ENCODE measurements at regions not wholly inside any gene's neighbourhood (a gene's known extent, or its start where the extent isn't known, plus 50 kb on each side); places are given as distances from the start of the nearest gene placed in this dataset.
"Not testable (repeated sequence)": the region's sequence is repeated elsewhere in the genome, so short reads cannot be mapped to it uniquely, and the experiment has no call there.

GRCh38 chr9:91008568-91008967 lies 206.9 kb downstream of the SYK start:
- in situ Hi-C loops (cut with MboI; ENCODE audit: low pct_ligation_motif_present in 1 of 4, low pct_unique_long_range_greater_than_20kb in 1 of 4, low sequenced_read_pairs in 3 of 4) (no loop called here), intact Hi-C loops (cut with DNase I; ENCODE audit: low total_unique reads) (no loop called here)
- TF ChIP-seq, protein P1, sequence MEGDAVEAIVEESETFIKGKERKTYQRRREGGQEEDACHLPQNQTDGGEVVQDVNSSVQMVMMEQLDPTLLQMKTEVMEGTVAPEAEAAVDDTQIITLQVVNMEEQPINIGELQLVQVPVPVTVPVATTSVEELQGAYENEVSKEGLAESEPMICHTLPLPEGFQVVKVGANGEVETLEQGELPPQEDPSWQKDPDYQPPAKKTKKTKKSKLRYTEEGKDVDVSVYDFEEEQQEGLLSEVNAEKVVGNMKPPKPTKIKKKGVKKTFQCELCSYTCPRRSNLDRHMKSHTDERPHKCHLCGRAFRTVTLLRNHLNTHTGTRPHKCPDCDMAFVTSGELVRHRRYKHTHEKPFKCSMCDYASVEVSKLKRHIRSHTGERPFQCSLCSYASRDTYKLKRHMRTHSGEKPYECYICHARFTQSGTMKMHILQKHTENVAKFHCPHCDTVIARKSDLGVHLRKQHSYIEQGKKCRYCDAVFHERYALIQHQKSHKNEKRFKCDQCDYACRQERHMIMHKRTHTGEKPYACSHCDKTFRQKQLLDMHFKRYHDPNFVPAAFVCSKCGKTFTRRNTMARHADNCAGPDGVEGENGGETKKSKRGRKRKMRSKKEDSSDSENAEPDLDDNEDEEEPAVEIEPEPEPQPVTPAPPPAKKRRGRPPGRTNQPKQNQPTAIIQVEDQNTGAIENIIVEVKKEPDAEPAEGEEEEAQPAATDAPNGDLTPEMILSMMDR (IDR thresholded peaks at IDR 0.05), result no peak
- TF ChIP-seq POLR2A (IDR thresholded peaks at IDR 0.05) (no peak), POLR2AphosphoS5 (IDR thresholded peaks at IDR 0.05) (no peak), EP300 (IDR thresholded peaks at IDR 0.05; ENCODE audit: low read depth) (no peak)

GRCh38 chr9:91011891-91012290 lies 210.3 kb downstream of the SYK start:
- H3K36me3 ChIP-seq, result no peaks in the 10 kb centered on the region
- 56 to 63% methylated on average over 3 of the region's 3 CpGs for WGBS, 2 donors (ENCODE audit: low coverage in 1 of 2)

More at GRCh38 chr9:91008568-91008967, 206.9 kb downstream of the SYK start:
- H3K36me3 ChIP-seq, result no peaks in the 10 kb centered on the region
- H3K27ac ChIP-seq, result no peak overlapping the region
- no peak for DNase-seq
- no peaks in the 10 kb centered on the region for H3K27me3 ChIP-seq
- H3K4me1 ChIP-seq, result no peaks in the 10 kb centered on the region
- no peak overlapping the region for H3K4me3 ChIP-seq
- H3K9me3 ChIP-seq, result peaks cover 4% of the 10 kb centered on the region in 2 donors
- WGBS, 2 donors (ENCODE audit: low coverage in 1 of 2), result 76 to 100% methylated on average over 1 to 3 of the region's 3 CpGs

DNA sequence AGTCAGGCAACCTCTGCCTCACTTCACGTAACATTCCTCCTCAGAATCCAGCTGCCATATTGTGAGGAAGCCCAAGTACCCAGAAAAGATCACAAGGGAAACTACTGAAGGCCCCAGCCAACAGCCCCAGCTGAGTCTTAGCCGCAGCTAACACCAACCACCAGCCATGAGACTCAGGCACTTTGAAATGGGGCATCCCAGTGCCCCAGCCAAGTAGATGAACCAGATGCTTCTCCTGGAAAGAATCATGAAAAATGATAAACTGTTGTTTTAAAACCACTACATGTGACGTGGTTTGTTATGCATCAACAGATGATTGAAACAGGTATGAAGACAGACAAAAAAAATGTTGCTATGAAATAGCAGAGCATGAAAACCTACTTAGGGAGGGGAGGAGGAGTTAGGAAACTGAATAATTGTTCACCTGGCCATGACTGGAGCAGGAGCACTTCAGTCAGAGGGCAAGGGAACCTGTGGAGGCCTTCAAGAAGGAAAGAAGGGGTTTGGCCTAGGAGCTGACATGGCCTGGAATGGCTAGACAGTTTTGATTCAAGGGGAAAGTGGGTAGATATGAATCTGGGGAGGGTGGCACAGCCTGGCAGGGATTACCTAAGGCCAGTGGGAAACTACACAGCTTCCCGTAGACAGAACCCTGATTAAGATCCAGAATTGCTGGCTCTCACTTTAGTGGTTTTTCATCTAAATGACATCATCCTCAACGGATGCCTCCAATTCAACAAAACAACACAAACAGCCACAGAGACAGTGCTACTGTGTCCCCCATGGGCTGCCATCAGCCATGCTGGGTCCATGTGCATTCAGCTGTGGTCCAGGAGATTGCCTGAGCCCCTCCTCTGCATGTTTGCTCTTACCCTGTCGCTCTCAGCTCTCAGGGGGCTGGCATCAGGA lies 211.6 kb downstream of the SYK start:
- no peak overlapping the region for H3K4me3 ChIP-seq

More at GRCh38 chr9:91011891-91012290, 210.3 kb downstream of the SYK start:
- in situ Hi-C loops (cut with MboI; ENCODE audit: low pct_ligation_motif_present in 1 of 4, low pct_unique_long_range_greater_than_20kb in 1 of 4, low sequenced_read_pairs in 3 of 4), result no loop called here
- no peak for DNase-seq
- TF ChIP-seq POLR2A (IDR thresholded peaks at IDR 0.05) (no peak), EP300 (IDR thresholded peaks at IDR 0.05; ENCODE audit: low read depth) (no peak), POLR2AphosphoS5 (IDR thresholded peaks at IDR 0.05) (no peak)
- TF ChIP-seq, protein P1 (IDR thresholded peaks at IDR 0.05), result no peak
- Histone ChIP-seq H3K4me1 (no peaks in the 10 kb centered on the region), H3K27ac (no peak overlapping the region), H3K27me3 (peaks cover 8% of the 10 kb centered on the region), H3K4me3 (no peak overlapping the region), H3K9me3 (peaks cover 4% of the 10 kb centered on the region in 2 donors)
- intact Hi-C loops (cut with DNase I; ENCODE audit: low total_unique reads), result no loop called here

GRCh38 chr9:91017245-91017644 lies 215.6 kb downstream of the SYK start:
- TF ChIP-seq, protein P1 (IDR thresholded peaks at IDR 0.05), result no peak
- TF ChIP-seq POLR2A (IDR thresholded peaks at IDR 0.05) (no peak), POLR2AphosphoS5 (IDR thresholded peaks at IDR 0.05) (no peak), EP300 (IDR thresholded peaks at IDR 0.05; ENCODE audit: low read depth) (no peak)
- H3K27ac ChIP-seq, result no peak overlapping the region
- peaks cover 4% of the 10 kb centered on the region in 2 donors for H3K9me3 ChIP-seq
- H3K36me3 ChIP-seq, result no peaks in the 10 kb centered on the region
- no peaks in the 10 kb centered on the region for H3K4me1 ChIP-seq
- in situ Hi-C loops (cut with MboI; ENCODE audit: low pct_ligation_motif_present in 1 of 4, low pct_unique_long_range_greater_than_20kb in 1 of 4, low sequenced_read_pairs in 3 of 4), result no loop called here
- intact Hi-C loops (cut with DNase I; ENCODE audit: low total_unique reads), result no loop called here
- peaks cover 8% of the 10 kb centered on the region for H3K27me3 ChIP-seq
- H3K4me3 ChIP-seq, result no peak overlapping the region
- no peak for DNase-seq
- WGBS, 2 donors (ENCODE audit: low coverage in 1 of 2), result 91% methylated on average over 6 of the region's 6 CpGs; no CpG with 5 or more reads in 1 of the 2 donors

More for the DNA sequence above, 211.6 kb downstream of the SYK start:
- DNase-seq, result no peak
- in situ Hi-C loops (cut with MboI; ENCODE audit: low pct_ligation_motif_present in 1 of 4, low pct_unique_long_range_greater_than_20kb in 1 of 4, low sequenced_read_pairs in 3 of 4) (no loop called here), intact Hi-C loops (cut with DNase I; ENCODE audit: low total_unique reads) (no loop called here)
- 86 to 88% methylated on average over 4 to 6 of the region's 6 CpGs for WGBS, 2 donors (ENCODE audit: low coverage in 1 of 2)
- TF ChIP-seq EP300 (IDR thresholded peaks at IDR 0.05; ENCODE audit: low read depth) (no peak), POLR2A (IDR thresholded peaks at IDR 0.05) (no peak), POLR2AphosphoS5 (IDR thresholded peaks at IDR 0.05) (no peak)
- TF ChIP-seq, protein P1 (IDR thresholded peaks at IDR 0.05), result no peak
- H3K4me1 ChIP-seq, result no peaks in the 10 kb centered on the region
- H3K9me3 ChIP-seq, result peaks cover 4% of the 10 kb centered on the region in 2 donors
- H3K27me3 ChIP-seq, result peaks cover 8% of the 10 kb centered on the region
- no peak overlapping the region for H3K27ac ChIP-seq
- H3K36me3 ChIP-seq, result no peaks in the 10 kb centered on the region

GRCh38 chr9:91019871-91020270 lies 218.3 kb downstream of the SYK start:
- in situ Hi-C loops (cut with MboI; ENCODE audit: low pct_ligation_motif_present in 1 of 4, low pct_unique_long_range_greater_than_20kb in 1 of 4, low sequenced_read_pairs in 3 of 4); DNase-seq; H3K27me3 ChIP-seq; H3K4me1 ChIP-seq; H3K27ac ChIP-seq; H3K4me3 ChIP-seq; H3K36me3 ChIP-seq; intact Hi-C loops (cut with DNase I; ENCODE audit: low total_unique reads); H3K9me3 ChIP-seq: not testable (repeated sequence)
- WGBS, 2 donors (ENCODE audit: low coverage in 1 of 2), result 98 to 100% methylated on average over 1 of the region's 1 CpG

- H3K4me1 ChIP-seq; H3K27me3 ChIP-seq; intact Hi-C loops (cut with DNase I; ENCODE audit: low total_unique reads); H3K27ac ChIP-seq; in situ Hi-C loops (cut with MboI; ENCODE audit: low pct_ligation_motif_present in 1 of 4, low pct_unique_long_range_greater_than_20kb in 1 of 4, low sequenced_read_pairs in 3 of 4); H3K4me3 ChIP-seq; H3K9me3 ChIP-seq; H3K36me3 ChIP-seq; DNase-seq: not testable (repeated sequence)
These were observed 220.0 kb downstream of the SYK start for GRCh38 chr9:91021656-91022055.

Data from transverse colon (tissue), 4 donors.